ENCODE measurements at regions not wholly inside any gene's neighbourhood (a gene's known extent, or its start where the extent isn't known, plus 50 kb on each side); places are given as distances from the start of the nearest gene placed in this dataset.
A peak's percentile ranks its signal among the peaks of the same experiment; 100 is the strongest.

GRCh38 chr16:13471036-13471435 is 448.9 kb upstream of the ERCC4 start:
- ATAC-seq (no peak), FAIRE-seq (no peak), DNase-seq (ENCODE audit: low read depth, low spot score) (no peak)
- no peak overlapping the region for H2AFZ ChIP-seq (ENCODE audit: control insufficient read depth, low read depth, low read length)
- CTCF ChIA-PET, result no interaction called here
- BruUV-seq (replicated peaks), result no TSS peak
- intact Hi-C loops (cut with micrococcal nuclease; ENCODE audit: unreplicated experiment) (no loop called here), in situ Hi-C loops (cut with MboI) (no loop called here)
- no peak overlapping the region for H3K27ac ChIP-seq (ENCODE audit: control insufficient read depth, insufficient read depth)
- RAD21 ChIA-PET (ENCODE audit: unreplicated experiment), result no interaction called here
- H3K36me3 ChIP-seq (ENCODE audit: control insufficient read depth in 2 of 2, insufficient read depth in 2 of 2, low read length in 1 of 2), result no peaks in the 10 kb centered on the region
- no peaks in the 10 kb centered on the region for H3K4me1 ChIP-seq (ENCODE audit: control insufficient read depth, insufficient read depth, low read length)
- SMC1A ChIA-PET (ENCODE audit: uncharacterized antibody, unreplicated experiment), result interaction anchor here (1.3 kb wide), 1 partner anchor 18 kb away, joined by 4 read pairs; no protein-coding TSS in a partner anchor
- no peak overlapping the region for H3K4me3 ChIP-seq
- H3K9ac ChIP-seq (ENCODE audit: control insufficient read depth, insufficient read depth, low read length), result no peak overlapping the region
- no peaks in the 10 kb centered on the region for H4K20me1 ChIP-seq (ENCODE audit: control insufficient read depth, insufficient read depth)
- TF ChIP-seq FOXK2 (IDR thresholded peaks at IDR 0.05), result no peak
- TF ChIP-seq, protein P1, sequence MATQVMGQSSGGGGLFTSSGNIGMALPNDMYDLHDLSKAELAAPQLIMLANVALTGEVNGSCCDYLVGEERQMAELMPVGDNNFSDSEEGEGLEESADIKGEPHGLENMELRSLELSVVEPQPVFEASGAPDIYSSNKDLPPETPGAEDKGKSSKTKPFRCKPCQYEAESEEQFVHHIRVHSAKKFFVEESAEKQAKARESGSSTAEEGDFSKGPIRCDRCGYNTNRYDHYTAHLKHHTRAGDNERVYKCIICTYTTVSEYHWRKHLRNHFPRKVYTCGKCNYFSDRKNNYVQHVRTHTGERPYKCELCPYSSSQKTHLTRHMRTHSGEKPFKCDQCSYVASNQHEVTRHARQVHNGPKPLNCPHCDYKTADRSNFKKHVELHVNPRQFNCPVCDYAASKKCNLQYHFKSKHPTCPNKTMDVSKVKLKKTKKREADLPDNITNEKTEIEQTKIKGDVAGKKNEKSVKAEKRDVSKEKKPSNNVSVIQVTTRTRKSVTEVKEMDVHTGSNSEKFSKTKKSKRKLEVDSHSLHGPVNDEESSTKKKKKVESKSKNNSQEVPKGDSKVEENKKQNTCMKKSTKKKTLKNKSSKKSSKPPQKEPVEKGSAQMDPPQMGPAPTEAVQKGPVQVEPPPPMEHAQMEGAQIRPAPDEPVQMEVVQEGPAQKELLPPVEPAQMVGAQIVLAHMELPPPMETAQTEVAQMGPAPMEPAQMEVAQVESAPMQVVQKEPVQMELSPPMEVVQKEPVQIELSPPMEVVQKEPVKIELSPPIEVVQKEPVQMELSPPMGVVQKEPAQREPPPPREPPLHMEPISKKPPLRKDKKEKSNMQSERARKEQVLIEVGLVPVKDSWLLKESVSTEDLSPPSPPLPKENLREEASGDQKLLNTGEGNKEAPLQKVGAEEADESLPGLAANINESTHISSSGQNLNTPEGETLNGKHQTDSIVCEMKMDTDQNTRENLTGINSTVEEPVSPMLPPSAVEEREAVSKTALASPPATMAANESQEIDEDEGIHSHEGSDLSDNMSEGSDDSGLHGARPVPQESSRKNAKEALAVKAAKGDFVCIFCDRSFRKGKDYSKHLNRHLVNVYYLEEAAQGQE (IDR thresholded peaks at IDR 0.05; ENCODE audit: low read depth, low read length), result peak; percentile 82
- H3K9me3 ChIP-seq (replicated peaks; ENCODE audit: control insufficient read depth, insufficient read depth, low read length), result no peaks in the 10 kb centered on the region
- no peak overlapping the region for H3K4me2 ChIP-seq (ENCODE audit: control insufficient read depth, insufficient read depth)
- POLR2A ChIA-PET, result no interaction called here
- no peaks in the 10 kb centered on the region for H3K79me2 ChIP-seq (ENCODE audit: control insufficient read depth, insufficient read depth, low read length)
- WGBS (ENCODE audit: insufficient coverage, insufficient replicate concordance, low lambda C conversion rate, missing lambda C conversion rate), result 50% methylated on average over 4 of the region's 4 CpGs
- no peaks in the 10 kb centered on the region for H3K27me3 ChIP-seq (replicated peaks in 1 of 2; ENCODE audit: control insufficient read depth in 2 of 2, insufficient read depth in 2 of 2, low read length in 1 of 2)

- Histone ChIP-seq H3K27ac (ENCODE audit: control insufficient read depth, insufficient read depth) (no peak overlapping the region), H4K20me1 (ENCODE audit: control insufficient read depth, insufficient read depth) (no peaks in the 10 kb centered on the region), H2AFZ (ENCODE audit: control insufficient read depth, low read depth, low read length) (no peak overlapping the region), H3K4me1 (ENCODE audit: control insufficient read depth, insufficient read depth, low read length) (no peaks in the 10 kb centered on the region), H3K27me3 (replicated peaks in 1 of 2; ENCODE audit: control insufficient read depth in 2 of 2, insufficient read depth in 2 of 2, low read length in 1 of 2) (no peaks in the 10 kb centered on the region), H3K4me3 (no peak overlapping the region), H3K79me2 (ENCODE audit: control insufficient read depth, insufficient read depth, low read length) (no peaks in the 10 kb centered on the region), H3K36me3 (ENCODE audit: control insufficient read depth in 2 of 2, insufficient read depth in 2 of 2, low read length in 1 of 2) (no peaks in the 10 kb centered on the region), H3K4me2 (ENCODE audit: control insufficient read depth, insufficient read depth) (no peak overlapping the region), H3K9me3 (replicated peaks; ENCODE audit: control insufficient read depth, insufficient read depth, low read length) (no peaks in the 10 kb centered on the region; the same call in 2 of the 3 replicates), H3K9ac (ENCODE audit: control insufficient read depth, insufficient read depth, low read length) (no peak overlapping the region)
- DNase-seq (ENCODE audit: low read depth, low spot score) (no peak), FAIRE-seq (no peak), ATAC-seq (no peak)
- ChIA-PET SMC1A (ENCODE audit: uncharacterized antibody, unreplicated experiment) (no interaction called here), RAD21 (ENCODE audit: unreplicated experiment) (no interaction called here), POLR2A (no interaction called here), CTCF (no interaction called here)
- intact Hi-C loops (cut with micrococcal nuclease; ENCODE audit: unreplicated experiment), result no loop called here
- WGBS (ENCODE audit: insufficient coverage, insufficient replicate concordance, low lambda C conversion rate, missing lambda C conversion rate), result 100% methylated on average over 1 of the region's 4 CpGs
- in situ Hi-C loops (cut with MboI), result no loop called here
- BruUV-seq (replicated peaks), result no TSS peak
- no peak for TF ChIP-seq TCF3 (IDR thresholded peaks at IDR 0.05; ENCODE audit: borderline replicate concordance, insufficient read depth, low read depth, low read length)
- TF ChIP-seq STAT1 (conservative IDR thresholded peaks at IDR 0.05), result no peak
- no peak for TF ChIP-seq ZBTB4 (CRISPR knock-in tag; IDR thresholded peaks at IDR 0.05)
- TF ChIP-seq ZZZ3 (IDR thresholded peaks at IDR 0.05; ENCODE audit: control insufficient read depth, insufficient read length, low read depth), result no peak
- TF ChIP-seq, protein P2, sequence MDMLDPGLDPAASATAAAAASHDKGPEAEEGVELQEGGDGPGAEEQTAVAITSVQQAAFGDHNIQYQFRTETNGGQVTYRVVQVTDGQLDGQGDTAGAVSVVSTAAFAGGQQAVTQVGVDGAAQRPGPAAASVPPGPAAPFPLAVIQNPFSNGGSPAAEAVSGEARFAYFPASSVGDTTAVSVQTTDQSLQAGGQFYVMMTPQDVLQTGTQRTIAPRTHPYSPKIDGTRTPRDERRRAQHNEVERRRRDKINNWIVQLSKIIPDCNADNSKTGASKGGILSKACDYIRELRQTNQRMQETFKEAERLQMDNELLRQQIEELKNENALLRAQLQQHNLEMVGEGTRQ (IDR thresholded peaks at IDR 0.05; ENCODE audit: borderline replicate concordance, low read depth, low read length), result no peak
- TF ChIP-seq JUND (IDR thresholded peaks at IDR 0.05; ENCODE audit: low read depth, low read length), result no peak
- no peak for TF ChIP-seq MYC (IDR thresholded peaks at IDR 0.05; ENCODE audit: insufficient read depth, insufficient read length, insufficient replicate concordance, low read length, severe bottlenecking)
- no peak for TF ChIP-seq HDGF (IDR thresholded peaks at IDR 0.05)
- TF ChIP-seq POU2F2 (IDR thresholded peaks at IDR 0.05; ENCODE audit: borderline replicate concordance, low read depth, low read length), result no peak
Measured at GRCh38 chr16:13478991-13479390, 441.0 kb upstream of the ERCC4 start.
